GM18502 (cell line): ENCODE measurements at regions not wholly inside any gene's neighbourhood (a gene's known extent, or its start where the extent isn't known, plus 50 kb on each side); places are given as distances from the start of the nearest gene placed in this dataset.

Source experiments
- ATAC-seq: cut with Tn5 transposase; IDR thresholded peaks from one replicate; pipeline ENCODE4 v1.9.1; 2021; ENCODE audit warnings: mild to moderate bottlenecking; ENCODE audit not compliant: unreplicated experiment, poor library complexity

GRCh38 chr10:10911471-10911921, 106.2 kb upstream of the CELF2 start:
- no peak for ATAC-seq

DNA sequence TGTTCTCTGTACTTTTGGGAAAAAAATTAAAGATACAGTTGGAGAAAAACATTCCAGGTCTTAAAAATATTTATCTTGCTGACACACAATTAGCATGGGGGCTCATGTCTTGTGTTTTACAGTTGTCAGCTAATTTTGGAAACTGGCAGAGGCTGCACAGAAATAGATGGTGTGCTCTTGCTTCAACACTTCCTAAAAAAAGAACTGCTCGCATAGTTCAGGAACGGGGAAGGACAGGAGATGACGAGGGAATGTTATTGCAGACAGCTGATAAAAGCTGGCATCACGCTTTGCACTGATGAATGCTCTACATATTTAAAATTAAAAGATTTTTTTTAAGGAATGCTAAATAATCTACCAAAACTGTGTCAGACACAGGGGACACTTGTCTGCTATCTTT, 103.5 kb upstream of the CELF2 start:
- ATAC-seq, result no peak

DNA sequence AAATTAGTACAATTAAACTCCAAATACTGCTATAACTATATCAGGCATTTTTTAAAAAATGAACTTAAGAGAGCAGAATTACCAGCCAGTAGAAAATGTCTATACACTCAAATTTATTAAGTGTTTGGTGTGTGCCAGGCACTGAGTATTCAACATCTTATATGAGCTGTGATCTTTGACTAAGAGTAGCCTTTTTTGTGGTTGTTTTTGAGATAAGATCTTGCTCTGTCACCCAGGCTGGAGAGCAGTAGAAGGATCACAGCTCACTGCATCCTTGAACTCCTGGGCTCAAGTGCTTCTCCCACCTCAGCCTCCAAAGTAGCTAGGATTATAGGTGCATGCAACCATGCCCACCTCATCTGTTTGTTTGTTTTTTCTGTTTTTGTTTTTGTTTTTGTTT, 102.5 kb upstream of the CELF2 start:
- ATAC-seq, result no peak

DNA sequence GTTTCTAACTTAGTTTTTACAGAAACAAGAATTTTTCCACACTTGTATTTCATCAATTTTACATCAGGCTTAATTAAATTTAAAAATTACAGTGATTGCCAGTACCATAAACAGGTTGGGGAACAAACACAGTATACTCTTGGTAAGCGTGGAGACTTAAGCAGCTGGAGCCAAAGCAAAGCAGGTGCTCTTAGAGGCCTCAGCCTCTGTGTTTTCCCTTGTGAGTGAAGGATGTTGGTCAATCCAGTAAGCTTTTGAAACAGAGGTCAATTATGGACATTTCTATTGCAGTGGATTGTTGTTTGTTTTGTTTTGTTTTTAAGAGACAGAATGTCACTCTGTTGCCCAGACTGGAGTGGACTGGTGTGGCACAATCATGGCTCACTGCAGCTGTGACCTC, 100.6 kb upstream of the CELF2 start:
- no peak for ATAC-seq

GRCh38 chr10:10919976-10920375, 97.7 kb upstream of the CELF2 start:
- no peak for ATAC-seq

DNA sequence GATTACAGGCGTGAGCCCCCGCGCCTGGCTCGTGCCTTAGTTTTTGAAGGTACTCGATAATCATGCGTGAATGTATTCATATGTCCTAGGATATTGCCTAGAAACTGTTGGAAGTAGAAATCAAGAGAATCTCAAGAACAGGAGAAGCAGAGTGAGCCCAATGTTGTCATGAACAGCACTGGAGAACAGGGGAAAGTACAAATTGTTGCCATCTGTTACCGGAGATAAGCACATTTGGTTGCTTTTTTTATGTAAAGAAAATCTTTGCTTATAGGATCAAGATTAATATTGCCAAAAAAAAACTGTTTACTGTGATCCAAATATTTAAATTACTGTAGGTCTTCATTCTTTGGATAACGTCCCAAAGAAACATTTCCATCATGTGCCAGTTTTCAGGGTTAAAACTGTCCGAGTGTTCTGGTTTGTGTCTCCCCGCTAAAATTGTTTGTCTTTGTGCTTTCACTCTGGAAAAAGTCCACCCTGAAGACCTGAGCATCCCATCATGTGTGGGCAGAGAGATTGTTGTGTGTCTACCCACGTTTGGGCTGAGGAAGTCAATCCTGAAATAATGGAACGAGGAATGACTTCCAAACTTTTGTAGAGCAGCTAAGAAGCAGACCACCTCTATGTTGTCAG, 95.7 kb upstream of the CELF2 start:
- ATAC-seq, result no peak

DNA sequence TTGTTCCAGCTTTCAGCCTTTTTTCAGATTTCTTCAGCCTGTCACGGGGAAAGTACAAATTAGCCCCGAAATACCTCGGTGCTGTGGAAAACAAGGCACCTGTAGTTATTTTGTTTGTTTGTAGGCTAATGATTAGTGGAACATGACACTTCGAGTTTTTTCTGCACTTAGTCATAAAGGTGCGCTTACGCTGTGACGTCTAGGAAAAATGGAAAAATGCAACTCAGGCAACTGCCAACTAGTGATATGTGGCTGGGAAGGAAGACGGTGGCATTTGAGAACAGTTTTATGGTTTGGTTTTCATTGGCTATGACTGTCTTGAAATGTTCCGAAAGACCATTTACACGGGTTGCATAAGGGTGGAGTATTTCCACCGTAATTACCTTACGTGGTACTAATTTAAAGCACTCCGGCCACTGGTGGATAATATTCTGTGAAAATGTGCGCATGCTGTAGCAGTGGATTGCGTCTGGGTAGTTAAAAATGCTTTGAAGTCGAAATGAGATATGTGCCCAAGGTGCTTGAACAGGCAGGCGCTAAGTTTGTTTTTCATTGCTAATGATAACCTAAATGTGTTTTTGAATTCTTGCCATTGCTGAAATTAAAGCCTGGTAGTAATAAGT, 94.5 kb upstream of the CELF2 start:
- ATAC-seq, result no peak

DNA sequence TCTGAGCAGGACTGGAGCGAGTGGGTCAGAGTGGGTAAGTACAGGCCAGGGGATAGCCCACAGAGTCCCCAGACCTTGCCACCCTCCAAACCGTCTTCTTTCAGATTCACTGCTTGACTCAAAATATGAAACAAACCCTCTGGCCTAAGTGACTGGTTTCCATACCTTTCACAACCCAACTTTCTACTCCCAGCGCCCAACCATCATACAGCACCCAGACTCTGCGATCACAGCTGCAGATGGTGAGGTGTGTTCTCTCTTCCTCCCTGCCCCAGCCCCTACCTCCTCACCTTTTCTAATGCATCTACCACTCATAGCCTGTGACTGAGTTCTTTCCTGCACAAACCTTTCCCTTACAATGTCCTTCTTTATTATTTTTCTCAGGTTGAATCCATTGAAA, 92.0 kb upstream of the CELF2 start:
- ATAC-seq, result no peak

DNA sequence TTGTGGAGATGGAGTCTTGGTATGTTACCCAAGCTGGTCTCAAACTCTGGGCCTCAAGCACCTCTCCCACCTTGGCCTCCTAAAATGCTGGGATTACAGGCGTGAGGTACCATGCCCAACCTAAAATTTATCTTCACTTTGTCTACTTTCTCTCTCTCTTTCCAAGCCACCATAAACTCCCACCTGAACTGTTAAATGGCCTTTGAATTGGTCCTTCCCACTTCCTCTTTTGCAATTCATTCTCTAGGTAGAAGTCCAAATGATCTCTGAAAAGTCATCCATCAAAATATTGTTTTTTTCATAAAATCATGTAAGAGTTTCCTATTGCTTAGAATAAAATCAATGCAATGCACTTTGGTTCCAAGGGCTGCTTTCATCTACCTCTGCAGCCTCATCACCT, 90.1 kb upstream of the CELF2 start:
- ATAC-seq, result no peak

GRCh38 chr10:10930979-10931743, 86.5 kb upstream of the CELF2 start:
- no peak for ATAC-seq

DNA sequence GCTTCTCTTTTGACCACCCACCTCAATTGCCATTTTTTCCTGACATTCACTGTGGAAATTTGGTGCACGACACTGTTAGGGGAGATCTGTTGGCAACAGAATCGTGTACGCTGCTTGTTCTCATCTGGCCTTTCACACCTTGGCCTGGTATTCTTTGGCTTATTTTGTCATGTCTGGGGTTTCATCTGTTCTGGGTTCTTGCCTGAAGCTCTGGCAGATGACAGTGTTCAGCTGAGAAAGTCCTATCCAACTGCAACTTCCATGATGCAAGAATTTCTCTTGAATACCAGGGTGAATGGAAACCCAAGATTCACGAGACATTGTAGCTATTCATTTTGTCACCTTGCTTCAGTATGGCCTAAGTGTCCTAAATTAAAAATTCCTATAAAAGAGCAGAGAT, 82.6 kb upstream of the CELF2 start:
- no peak for ATAC-seq

DNA sequence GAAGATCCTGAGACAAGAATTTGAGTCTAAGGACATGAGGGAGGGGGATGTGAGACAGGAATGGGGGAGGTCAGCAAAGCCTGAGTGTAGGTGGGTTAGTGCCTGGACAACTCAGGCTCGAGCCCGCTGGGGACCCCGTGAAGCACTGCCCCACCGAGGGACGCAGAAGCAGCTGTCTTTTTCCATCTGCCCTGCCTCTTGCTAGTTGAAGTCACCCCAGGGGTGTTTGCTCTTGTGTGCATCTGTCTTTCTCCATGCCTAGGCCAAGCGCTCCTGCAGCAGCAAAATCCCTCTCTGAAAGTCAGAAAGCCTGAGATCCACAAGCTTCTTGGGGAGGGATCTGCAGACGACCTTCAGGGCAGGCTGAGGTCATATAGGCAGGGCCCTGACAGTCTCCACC, 79.0 kb upstream of the CELF2 start:
- ATAC-seq, result no peak

DNA sequence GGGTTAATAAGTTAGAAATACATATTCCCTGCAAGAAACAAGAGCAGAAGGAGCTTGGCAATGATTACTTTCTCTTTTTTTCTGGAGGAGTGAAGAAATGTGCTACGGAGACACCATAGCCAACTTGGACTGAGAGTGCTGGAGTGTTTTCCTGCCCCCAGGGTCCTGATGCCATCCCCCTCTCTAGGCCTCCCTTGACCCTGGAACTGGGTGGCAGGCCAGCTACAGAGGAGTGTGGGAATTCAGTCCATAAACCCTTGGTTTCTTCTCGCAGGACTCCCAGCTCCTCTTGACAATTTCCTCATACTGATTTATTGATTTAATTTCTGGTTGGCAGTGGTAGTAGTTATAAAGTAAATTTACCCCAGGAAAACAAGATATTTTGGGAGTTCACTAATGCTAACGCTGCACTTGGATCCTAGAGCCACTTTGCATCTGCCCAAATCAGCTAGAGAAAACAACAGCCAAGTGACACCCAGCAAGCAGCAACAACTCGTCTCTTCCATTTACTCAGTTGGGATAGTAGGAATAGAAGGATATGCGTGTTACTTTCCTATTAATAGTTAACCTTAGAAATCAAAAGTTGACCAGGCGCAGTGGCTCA, 76.4 kb upstream of the CELF2 start:
- ATAC-seq, result no peak

GRCh38 chr10:10942441-10942840, 75.2 kb upstream of the CELF2 start:
- no peak for ATAC-seq

DNA sequence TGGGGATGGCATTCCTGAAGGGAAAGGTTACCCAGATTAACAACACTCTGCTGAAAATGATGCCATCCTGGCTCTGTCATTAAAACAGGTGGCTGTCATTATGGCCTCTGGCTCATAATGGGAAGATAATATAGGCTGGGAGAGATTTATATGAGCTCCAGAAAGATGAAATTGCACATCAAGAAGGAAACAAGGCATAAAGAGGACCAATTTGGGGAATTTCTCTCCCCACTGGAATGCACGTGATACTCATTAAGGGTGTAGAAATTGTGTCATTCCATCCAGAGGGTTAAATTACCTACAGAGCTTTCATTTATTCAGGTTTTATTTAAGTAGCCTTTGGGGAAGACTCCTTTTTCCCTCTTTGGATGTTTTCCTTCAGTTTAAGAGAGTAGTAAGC, 71.6 kb upstream of the CELF2 start:
- no peak for ATAC-seq

- ATAC-seq, result no peak
These were observed 70.9 kb upstream of the CELF2 start for GRCh38 chr10:10946801-10947200.

DNA sequence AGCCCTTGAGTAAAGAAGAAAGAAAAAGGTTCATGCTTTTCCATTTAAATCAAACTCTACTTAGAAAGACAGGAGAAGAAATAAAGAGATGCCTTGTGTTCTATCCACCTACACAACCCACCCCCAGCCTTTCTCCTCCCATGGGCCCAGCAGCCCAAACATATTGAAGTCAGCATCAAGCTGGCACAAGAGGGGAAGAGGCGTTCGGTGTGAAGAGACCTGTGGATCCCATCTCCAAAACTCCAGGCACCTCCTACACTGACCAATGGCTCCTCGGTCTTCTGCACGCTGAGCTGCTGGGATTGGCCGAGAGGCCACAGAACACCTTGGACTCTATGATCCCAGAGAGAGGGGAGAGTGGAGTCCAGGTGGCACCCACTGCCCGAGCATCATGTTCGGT, 66.0 kb upstream of the CELF2 start:
- ATAC-seq, result no peak

DNA sequence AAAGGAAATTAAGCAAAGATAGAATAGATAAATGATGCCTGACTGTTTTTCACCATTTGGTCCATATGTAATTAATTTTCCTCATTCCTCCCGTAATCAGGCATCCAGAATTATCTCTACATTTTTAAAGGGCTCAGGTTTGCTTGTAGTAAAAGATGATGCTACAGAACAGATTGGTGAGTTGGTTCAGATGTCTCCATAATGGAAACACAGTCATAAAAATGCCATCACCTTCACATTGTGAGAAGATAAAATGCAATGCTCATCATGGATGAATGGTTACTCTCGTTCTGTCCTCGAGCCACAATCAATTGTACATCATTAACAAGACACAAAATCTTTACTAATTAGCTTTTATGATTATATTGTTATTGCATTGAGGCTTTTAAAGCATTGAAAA, 64.9 kb upstream of the CELF2 start:
- no peak for ATAC-seq

DNA sequence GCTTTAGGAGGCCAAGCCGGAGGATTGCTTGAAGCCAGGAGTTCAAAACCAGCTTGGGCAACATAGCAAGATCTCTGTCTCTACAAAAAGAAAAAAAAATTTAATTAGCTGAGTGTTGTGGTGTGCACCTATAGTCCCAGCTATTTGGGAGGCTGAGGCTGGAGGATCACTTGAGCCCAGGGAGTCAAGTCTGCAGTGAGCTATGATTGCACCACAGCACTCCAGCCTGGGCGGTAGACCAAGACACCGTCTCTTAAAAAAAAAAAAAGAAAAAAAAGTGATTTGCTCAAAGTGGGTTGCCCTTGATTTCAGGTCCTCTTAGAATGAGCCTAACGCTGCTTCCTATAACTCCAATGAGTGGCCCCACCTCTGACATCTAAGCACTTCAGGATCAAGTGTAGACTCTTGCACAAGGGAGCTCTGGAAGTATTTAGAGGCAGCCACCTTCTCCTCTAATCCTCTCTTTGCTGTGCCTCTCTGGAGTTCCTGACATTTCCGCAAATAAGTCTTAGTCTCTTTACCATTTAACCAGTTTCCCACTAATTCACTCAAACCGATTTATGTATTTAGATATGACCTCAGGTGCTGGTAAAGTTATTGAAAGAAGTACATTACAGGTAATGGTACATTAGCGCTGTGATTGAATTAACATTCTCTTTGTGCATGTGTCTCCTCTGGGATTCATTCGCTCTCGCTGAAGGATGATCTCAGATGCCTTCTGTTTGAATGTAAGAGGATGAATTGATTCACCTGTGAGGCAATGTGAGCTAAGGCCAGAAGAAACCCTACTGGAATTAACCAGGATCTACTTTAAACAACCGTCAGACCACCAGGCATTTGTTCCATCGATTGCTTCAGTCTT, 60.8 kb upstream of the CELF2 start:
- ATAC-seq, result no peak

- ATAC-seq, result no peak
These were observed 59.6 kb upstream of the CELF2 start for GRCh38 chr10:10958041-10958440.
